NCI-H1092 treated with DMSO at 0.1 percent for 48 hours (cell line): ENCODE measurements at regions not wholly inside any gene's neighbourhood (a gene's known extent, or its start where the extent isn't known, plus 50 kb on each side); places are given as distances from the start of the nearest gene placed in this dataset.

Experiments used
- DNase-seq: peaks from one replicate; lab custom pipeline; 2025; lab: John Stamatoyannopoulos, UW

GRCh38 chr2:239468491-239469105 is 67.8 kb upstream of the HDAC4 start:
- DNase-seq: no peak

DNA sequence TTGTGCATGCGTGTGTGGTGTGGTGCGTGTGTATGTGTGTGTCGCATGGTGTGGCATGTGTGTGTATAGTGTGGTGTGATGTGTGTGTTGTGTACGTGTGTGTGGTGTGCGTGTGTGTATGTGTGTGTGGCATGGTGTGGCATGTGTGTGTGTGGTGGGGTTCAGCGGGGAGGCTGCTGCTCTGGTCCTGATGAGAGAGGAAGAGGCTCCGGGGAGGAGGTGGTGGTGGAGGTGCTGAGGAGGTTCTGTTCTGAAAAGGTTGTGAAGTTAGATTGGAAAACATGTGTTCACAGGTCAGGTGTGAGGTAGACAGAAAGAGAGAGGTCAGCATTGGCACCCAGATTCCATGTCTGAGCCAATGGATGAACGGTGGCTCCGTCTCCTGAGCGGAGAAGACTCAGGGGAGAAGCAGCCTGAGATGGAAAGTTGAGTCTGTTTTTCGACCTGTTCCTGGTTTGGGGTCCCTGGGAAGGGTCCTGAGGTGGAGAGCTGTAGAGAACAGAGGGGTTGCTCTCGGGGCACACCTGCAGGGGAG is 67.2 kb upstream of the HDAC4 start:
- no peak for DNase-seq

GRCh38 chr2:239467281-239467955 is 66.6 kb upstream of the HDAC4 start:
- DNase-seq: no peak

GRCh38 chr2:239466755-239467271 is 66.0 kb upstream of the HDAC4 start:
- no peak for DNase-seq

- DNase-seq: no peak
Observed at GRCh38 chr2:239466061-239466754, 65.4 kb upstream of the HDAC4 start.

DNA sequence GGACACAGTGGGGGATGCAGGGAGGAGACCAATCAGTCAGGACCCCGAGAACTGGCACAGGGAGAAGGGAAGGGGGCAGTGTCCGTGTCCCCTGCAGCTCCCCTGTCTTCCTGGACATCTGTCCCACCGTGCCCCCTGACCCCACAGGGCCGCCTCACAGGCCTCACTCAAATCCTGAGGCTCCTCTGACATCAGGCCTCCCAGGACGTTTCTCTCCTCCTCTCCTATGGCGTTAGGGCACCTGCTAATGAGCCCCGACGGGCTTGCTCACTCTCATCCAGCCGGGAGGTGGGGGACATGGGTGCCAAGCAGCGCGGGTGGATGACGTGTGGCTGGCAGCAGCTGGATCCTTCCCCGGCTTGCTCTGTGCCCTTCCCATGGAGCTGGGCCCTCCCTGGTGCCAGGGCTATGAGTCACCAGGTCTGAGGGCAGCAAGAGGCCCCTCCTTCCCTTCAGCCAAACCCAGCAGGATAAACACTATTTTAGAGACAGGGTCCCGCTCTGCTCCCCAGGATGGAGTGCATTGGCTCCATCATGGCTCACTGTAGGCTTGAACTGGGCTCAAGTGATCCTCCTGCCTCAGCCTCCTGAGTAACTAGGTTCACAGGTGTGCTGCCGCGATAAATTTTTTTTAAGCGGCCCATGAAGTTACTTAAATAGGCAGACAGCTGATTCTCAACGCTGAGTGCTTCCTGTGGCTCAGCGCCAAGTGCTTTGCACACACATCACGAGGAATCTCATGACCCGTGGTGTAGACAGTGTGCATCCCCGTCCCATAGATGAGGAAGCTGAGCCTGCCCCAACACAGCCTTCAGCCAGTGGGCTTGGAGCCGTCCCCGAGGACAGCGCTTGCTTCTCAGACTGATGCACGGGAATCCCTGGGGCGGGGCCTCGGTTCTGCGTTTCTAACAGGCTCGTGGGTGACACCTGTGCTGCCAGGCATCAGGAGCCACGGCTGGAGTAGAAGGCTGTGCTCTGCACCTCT is 64.5 kb upstream of the HDAC4 start:
- DNase-seq: no peak

DNA sequence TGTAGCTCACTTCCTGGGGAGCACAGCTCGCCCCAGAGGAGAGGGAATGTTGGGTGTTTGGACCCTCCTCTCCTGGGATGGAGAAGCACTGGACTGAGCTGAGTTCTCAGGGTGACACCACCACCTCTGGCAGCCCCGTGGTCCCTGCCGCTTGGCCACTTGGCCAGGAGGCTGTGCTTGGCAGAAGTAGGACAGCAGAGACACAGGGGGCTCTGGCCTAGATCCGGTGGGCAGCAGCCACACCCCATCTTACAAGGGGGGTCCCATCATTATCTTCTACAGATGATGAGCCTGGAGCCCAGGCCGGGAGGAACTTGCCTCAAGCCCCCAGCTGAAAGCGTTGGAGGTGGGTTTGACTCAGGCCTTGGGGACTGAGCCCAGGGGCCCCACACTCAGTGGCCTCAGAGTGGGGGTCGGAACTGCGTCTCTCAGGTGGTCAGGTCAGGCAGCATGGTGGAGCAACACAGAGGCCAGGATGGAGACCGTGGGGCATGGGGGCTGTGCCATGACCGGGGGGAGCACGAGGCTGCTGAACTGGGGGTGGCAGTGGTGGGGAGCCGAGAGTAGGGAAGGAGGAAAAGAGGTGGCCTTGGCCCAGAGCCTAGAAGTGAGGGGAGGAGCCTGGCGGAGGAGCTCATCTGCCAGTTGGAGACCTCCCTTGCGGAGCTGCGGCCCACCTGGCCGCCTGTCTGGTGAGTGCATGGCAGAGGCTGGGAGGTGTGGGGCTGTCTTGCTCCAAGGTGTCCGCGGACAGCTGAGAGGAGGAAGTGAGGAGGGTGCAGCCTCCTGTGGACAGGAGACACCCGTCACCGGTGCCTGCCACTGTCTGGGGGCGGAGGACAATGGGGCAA is 63.6 kb upstream of the HDAC4 start:
- DNase-seq: no peak

- DNase-seq: no peak
Observed at GRCh38 chr2:239463541-239464165, 62.8 kb upstream of the HDAC4 start.

- no peak for DNase-seq
Observed at GRCh38 chr2:239462671-239463506, 62.1 kb upstream of the HDAC4 start.

DNA sequence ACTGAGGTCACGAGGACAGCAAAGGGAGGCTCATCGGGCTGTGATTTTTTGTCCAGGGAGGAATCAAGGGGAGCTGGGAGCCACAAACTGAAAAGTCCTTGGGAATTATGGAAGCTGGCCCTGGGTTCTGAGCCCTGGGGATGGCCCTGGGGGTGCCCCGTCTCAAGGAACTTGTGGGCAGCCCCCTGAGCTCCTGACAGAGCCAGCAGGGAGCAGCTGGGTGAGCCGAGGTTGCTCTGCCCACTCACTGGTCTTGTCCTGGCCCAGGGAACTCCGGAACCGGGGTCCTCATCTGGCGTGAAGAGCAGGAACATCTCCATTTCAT is 61.3 kb upstream of the HDAC4 start:
- no peak for DNase-seq

GRCh38 chr2:239461291-239462190 is 60.7 kb upstream of the HDAC4 start:
- no peak for DNase-seq

GRCh38 chr2:239460780-239461179 is 60.0 kb upstream of the HDAC4 start:
- no peak for DNase-seq

GRCh38 chr2:239459606-239460005 is 58.8 kb upstream of the HDAC4 start:
- DNase-seq: no peak

GRCh38 chr2:239459056-239459455 is 58.2 kb upstream of the HDAC4 start:
- DNase-seq: no peak

GRCh38 chr2:239457586-239458445 is 57.0 kb upstream of the HDAC4 start:
- DNase-seq: no peak

DNA sequence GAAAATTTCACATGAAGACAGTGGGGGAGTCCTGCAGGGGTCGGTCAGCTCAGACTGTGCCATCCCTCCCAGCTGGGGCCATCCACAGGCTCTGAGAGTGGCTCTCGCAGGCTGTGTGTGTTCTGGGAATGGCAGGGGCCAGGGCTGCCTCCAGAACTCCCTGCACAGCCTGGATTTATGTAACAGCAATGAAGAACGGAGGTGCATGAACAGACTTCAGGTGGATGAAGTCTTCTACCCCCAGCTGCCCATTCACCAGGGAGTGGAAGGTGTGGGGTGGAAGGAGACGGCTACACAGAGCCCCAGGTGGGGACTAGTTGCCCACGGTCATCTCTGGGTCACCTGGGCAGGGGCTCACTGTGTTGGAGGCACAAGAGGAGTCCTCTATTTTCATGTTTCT is 56.1 kb upstream of the HDAC4 start:
- DNase-seq: no peak

DNA sequence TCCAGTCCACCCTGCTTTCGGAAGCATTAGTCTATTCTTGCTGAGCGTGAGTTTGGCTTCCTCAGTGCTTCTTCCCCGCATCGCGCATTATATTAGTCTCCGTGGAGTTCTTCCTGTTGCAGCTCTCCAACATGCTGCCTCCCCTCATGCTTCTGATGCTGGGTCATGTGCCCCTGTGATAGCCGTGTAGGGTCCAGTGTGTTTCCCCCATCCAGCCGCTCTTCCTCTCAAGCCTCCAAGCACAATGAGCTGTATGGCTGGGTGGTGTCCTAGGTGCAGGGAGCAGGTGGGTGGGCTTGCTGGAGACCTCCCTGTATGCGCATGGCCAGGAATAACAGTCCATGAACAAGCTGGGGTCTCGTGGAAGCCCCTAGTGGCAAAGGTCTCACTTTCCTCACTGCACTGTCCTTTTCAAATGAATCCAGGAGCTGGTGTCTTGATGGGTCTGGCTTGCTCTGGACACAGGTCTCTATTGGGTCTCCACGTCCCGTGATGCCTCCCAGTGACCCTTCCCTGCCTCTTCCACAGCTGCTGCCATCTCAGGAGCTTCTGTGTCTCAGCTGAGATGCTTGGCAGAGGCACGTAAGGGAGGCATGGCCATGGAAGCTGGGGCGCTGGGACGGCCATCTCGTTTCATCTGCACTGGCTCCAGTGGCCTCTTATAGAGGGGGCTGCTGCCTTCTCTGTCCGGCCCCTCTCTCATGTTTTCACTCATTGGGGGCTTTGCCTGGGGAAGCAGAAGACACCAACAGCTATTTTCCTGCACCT is 54.8 kb upstream of the HDAC4 start:
- DNase-seq: no peak
